Stomach (tissue), 4 donors: ENCODE measurements at regions not wholly inside any gene's neighbourhood (a gene's known extent, or its start where the extent isn't known, plus 50 kb on each side); places are given as distances from the start of the nearest gene placed in this dataset.

ENCODE experiments used
- EP300 ChIP-seq: sonication (generic); formaldehyde crosslinking; IDR thresholded peaks from one replicate; pipeline ENCODE4 v1.6.1; 2017; ENCODE audit warnings: antibody characterized with exemption
- POLR2A ChIP-seq, 4 donors: fragments of 450-650 bp; IDR thresholded peaks; one replicate each; pipeline ENCODE4 v1.6.1; 2016; ENCODE audit warnings: antibody characterized with exemption in 4 of 4, control low read depth in 2 of 4, mild to moderate bottlenecking in 1 of 4, moderate library complexity in 1 of 4
- POLR2AphosphoS5 ChIP-seq, 3 donors: sonication (generic); formaldehyde crosslinking; IDR thresholded peaks; one replicate each; pipeline ENCODE4 v1.6.1; 2016; ENCODE audit warnings: antibody characterized with exemption in 3 of 3
- TF ChIP-seq, protein P1 (sequence below), 7 experiments: fragments of 450-650 bp in 4 of 7; fragments of 200-600 bp in 3 of 7; sonication (generic) in 3 of 7; IDR thresholded peaks; one replicate each; pipeline ENCODE4 v1.5.1; 2016 to 2019; ENCODE audit warnings: antibody characterized with exemption in 7 of 7, control low read depth in 2 of 7, mild to moderate bottlenecking in 1 of 7

GRCh38 chrX:39859991-39860861, 237.5 kb downstream of the BCOR start:
- TF ChIP-seq, protein P1, sequence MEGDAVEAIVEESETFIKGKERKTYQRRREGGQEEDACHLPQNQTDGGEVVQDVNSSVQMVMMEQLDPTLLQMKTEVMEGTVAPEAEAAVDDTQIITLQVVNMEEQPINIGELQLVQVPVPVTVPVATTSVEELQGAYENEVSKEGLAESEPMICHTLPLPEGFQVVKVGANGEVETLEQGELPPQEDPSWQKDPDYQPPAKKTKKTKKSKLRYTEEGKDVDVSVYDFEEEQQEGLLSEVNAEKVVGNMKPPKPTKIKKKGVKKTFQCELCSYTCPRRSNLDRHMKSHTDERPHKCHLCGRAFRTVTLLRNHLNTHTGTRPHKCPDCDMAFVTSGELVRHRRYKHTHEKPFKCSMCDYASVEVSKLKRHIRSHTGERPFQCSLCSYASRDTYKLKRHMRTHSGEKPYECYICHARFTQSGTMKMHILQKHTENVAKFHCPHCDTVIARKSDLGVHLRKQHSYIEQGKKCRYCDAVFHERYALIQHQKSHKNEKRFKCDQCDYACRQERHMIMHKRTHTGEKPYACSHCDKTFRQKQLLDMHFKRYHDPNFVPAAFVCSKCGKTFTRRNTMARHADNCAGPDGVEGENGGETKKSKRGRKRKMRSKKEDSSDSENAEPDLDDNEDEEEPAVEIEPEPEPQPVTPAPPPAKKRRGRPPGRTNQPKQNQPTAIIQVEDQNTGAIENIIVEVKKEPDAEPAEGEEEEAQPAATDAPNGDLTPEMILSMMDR (IDR thresholded peaks at IDR 0.05): no peak
- TF ChIP-seq POLR2AphosphoS5 (IDR thresholded peaks at IDR 0.05): no peak
- TF ChIP-seq POLR2A (IDR thresholded peaks at IDR 0.05): no peak
- no peak for TF ChIP-seq EP300
